OCI-LY7 (cell line): ENCODE measurements at regions not wholly inside any gene's neighbourhood (a gene's known extent, or its start where the extent isn't known, plus 50 kb on each side); places are given as distances from the start of the nearest gene placed in this dataset.

ENCODE experiments used
- BruUV-seq: library from RNA; stranded (reverse); fragments of 400-500 nt; replicated peaks from 2 replicates; lab custom pipeline; 2021; lab: Mats Ljungman, UMichigan
- CTCF ChIA-PET: fragments of 300-600 bp; sonication (Branson Sonifier 250); formaldehyde crosslinking; loops from one replicate; lab custom pipeline; 2022; ENCODE audit warnings: antibody characterized with exemption; ENCODE audit not compliant: unreplicated experiment; lab: Charles Lee
- POLR2A ChIA-PET: fragments of 300-600 bp; sonication (Branson Sonifier 250); formaldehyde crosslinking; loops from one replicate; lab custom pipeline; 2022; ENCODE audit warnings: antibody characterized with exemption; lab: Charles Lee
- DNase-seq: peaks from one replicate; pipeline ENCODE4 v3.0.0-alpha.2; 2015; ENCODE audit warnings: low spot score
- H2AFZ ChIP-seq: fragments of 200-600 bp; sonication (generic), shearing (Covaris generic); 2 replicates; pipeline ENCODE4 v1.6.1; 2014; ENCODE audit warnings: mild to moderate bottlenecking, antibody characterized with exemption, low read length, moderate library complexity
- H3K27ac ChIP-seq: fragments of 200-600 bp; sonication (generic); 2 replicates; pipeline ENCODE4 v1.5.1; 2014; ENCODE audit warnings: mixed run types, low read depth, mild to moderate bottlenecking, moderate library complexity, low read length, inconsistent platforms; ENCODE audit not compliant: poor library complexity, severe bottlenecking
- H3K36me3 ChIP-seq: fragments of 200-600 bp; sonication (generic); 2 replicates; pipeline ENCODE4 v1.6.1; 2014; ENCODE audit warnings: mild to moderate bottlenecking, antibody characterized with exemption, low read length, moderate library complexity, mixed read lengths; ENCODE audit not compliant: insufficient read depth
- H3K4me1 ChIP-seq: fragments of 200-600 bp; sonication (generic); 2 replicates; pipeline ENCODE4 v1.5.1; 2014; ENCODE audit warnings: mild to moderate bottlenecking, low read length; ENCODE audit not compliant: insufficient read depth, poor library complexity, severe bottlenecking
- H3K4me2 ChIP-seq: fragments of 200-600 bp; sonication (generic); 2 replicates; pipeline ENCODE4 v1.6.1; 2014; ENCODE audit warnings: mild to moderate bottlenecking, low read length
- H3K4me3 ChIP-seq: fragments of 200-600 bp; sonication (generic); 2 replicates; pipeline ENCODE4 v1.5.1; 2014; ENCODE audit warnings: mild to moderate bottlenecking, low read depth, low read length; ENCODE audit not compliant: poor library complexity, severe bottlenecking
- H3K79me2 ChIP-seq: fragments of 200-600 bp; sonication (generic); 2 replicates; pipeline ENCODE4 v1.6.1; 2016; ENCODE audit warnings: low read depth, mild to moderate bottlenecking, low read length, moderate library complexity, mixed read lengths; ENCODE audit not compliant: insufficient read depth
- H3K9me2 ChIP-seq: fragments of 200-600 bp; sonication (generic); 2 replicates; pipeline ENCODE4 v1.6.1; 2016; ENCODE audit warnings: mild to moderate bottlenecking, low read length, mixed read lengths; ENCODE audit not compliant: insufficient read depth
- H3K9me3 ChIP-seq: fragments of 200-600 bp; sonication (generic); 2 replicates; pipeline ENCODE4 v1.6.1; 2014; ENCODE audit warnings: mild to moderate bottlenecking, mixed run types, low read length, mixed read lengths
- H4K20me1 ChIP-seq: fragments of 200-600 bp; sonication (generic); 2 replicates; pipeline ENCODE4 v1.6.1; 2014; ENCODE audit warnings: mild to moderate bottlenecking, antibody characterized with exemption, low read length, moderate library complexity, mixed read lengths; ENCODE audit not compliant: insufficient read depth
- EZH2phosphoT487 ChIP-seq: fragments of 200-600 bp; sonication (generic); IDR thresholded peaks from 2 replicates; pipeline ENCODE4 v1.6.1; 2018; ENCODE audit warnings: low read depth, borderline replicate concordance, mild to moderate bottlenecking, mixed run types, antibody characterized with exemption, low read length, moderate library complexity, mixed read lengths
- intact Hi-C: fragments of 100-400 bp; cut with micrococcal nuclease; formaldehyde crosslinking; loops from one replicate; pipeline ENCODE4 v1.10.0; 2022; ENCODE audit not compliant: unreplicated experiment
- TF ChIP-seq, protein P1 (sequence below): fragments of 200-600 bp; sonication (generic); conservative IDR thresholded peaks from 2 replicates; pipeline ENCODE4 v1.5.1; 2014; ENCODE audit warnings: mild to moderate bottlenecking, antibody characterized with exemption, low read length, moderate library complexity, mixed read lengths

DNA sequence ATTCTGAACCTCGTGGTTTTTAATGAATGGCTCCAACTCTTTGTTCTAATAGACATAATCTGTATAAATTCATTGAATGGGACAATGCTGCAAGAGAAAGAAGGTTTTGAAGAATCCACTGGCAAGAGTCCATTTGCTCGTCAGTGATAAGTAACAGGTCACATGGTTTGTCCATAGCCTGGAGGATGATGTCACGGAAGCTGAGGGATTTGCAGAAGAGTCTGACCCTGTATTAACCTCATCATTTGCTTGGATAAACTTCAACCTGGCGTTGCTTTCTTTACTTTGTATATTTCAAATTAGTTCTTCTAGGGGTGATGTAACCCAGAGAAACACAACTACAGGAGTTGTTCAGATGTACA, 197.4 kb downstream of the GAS1 start:
- Histone ChIP-seq H3K36me3 (no peaks in the 10 kb centered on the region), H3K9me3 (no peaks in the 10 kb centered on the region), H3K4me3 (no peak overlapping the region), H3K4me2 (no peak overlapping the region), H3K27ac (no peak overlapping the region), H3K79me2 (no peaks in the 10 kb centered on the region), H3K9me2 (no peaks in the 10 kb centered on the region), H4K20me1 (no peaks in the 10 kb centered on the region), H2AFZ (no peak overlapping the region), H3K4me1 (no peaks in the 10 kb centered on the region)
- no peak for TF ChIP-seq EZH2phosphoT487
- TF ChIP-seq, protein P1, sequence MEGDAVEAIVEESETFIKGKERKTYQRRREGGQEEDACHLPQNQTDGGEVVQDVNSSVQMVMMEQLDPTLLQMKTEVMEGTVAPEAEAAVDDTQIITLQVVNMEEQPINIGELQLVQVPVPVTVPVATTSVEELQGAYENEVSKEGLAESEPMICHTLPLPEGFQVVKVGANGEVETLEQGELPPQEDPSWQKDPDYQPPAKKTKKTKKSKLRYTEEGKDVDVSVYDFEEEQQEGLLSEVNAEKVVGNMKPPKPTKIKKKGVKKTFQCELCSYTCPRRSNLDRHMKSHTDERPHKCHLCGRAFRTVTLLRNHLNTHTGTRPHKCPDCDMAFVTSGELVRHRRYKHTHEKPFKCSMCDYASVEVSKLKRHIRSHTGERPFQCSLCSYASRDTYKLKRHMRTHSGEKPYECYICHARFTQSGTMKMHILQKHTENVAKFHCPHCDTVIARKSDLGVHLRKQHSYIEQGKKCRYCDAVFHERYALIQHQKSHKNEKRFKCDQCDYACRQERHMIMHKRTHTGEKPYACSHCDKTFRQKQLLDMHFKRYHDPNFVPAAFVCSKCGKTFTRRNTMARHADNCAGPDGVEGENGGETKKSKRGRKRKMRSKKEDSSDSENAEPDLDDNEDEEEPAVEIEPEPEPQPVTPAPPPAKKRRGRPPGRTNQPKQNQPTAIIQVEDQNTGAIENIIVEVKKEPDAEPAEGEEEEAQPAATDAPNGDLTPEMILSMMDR = no peak
- no peak for DNase-seq
- POLR2A ChIA-PET = no interaction called here
- CTCF ChIA-PET = no interaction called here
- BruUV-seq = no TSS peak
- intact Hi-C loops = no loop called here

DNA sequence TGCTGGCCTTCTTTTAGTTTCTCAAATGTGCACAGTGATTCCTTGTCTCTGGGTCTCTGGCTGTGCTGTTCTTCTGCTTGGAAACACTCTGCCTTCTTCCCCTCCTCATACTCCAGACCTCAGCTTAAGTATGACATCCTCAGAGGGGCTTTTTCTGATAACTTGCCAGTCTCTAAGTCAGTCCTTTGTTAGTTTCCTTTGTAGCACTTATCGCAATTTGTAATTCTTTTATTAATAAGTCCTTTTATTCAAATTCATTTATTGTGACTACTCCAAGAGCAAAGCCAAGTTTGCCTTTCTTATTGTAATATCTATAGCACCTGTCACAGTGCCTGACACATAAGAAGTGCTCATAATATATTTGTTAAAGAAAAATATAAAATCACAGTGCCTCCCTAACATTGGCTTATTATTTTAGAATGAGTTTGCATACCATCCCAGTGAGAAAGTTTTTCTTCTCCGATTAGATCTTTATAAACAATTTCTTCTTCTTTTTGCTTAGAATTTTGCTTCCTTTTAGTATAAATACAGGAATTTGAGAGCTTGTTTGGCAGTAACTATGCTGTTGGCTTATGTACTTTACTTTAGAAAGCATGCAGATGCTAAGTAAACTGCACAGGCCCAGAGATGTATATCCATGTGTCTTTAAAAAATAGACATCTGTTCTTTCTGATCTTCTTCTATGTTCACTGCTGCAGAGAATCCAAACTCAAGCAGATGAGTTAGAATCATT, 198.0 kb downstream of the GAS1 start:
- no TSS peak for BruUV-seq
- no peak overlapping the region for H3K27ac ChIP-seq
- no peaks in the 10 kb centered on the region for H4K20me1 ChIP-seq
- DNase-seq = no peak
- H2AFZ ChIP-seq = no peak overlapping the region
- H3K4me2 ChIP-seq = no peak overlapping the region
- H3K4me1 ChIP-seq = no peaks in the 10 kb centered on the region
- intact Hi-C loops = no loop called here
- CTCF ChIA-PET = no interaction called here
- no peaks in the 10 kb centered on the region for H3K36me3 ChIP-seq
- no peak overlapping the region for H3K4me3 ChIP-seq
- no peaks in the 10 kb centered on the region for H3K9me3 ChIP-seq
- H3K79me2 ChIP-seq = no peaks in the 10 kb centered on the region
- POLR2A ChIA-PET = no interaction called here
- TF ChIP-seq, protein P1 = no peak
- no peak for TF ChIP-seq EZH2phosphoT487
- no peaks in the 10 kb centered on the region for H3K9me2 ChIP-seq

- POLR2A ChIA-PET = interaction anchor here (0.7 kb wide), 1 partner anchor 41 kb away, joined by 3 read pairs; no protein-coding TSS in a partner anchor
- no TSS peak for BruUV-seq
These were observed 199.6 kb downstream of the GAS1 start for GRCh38 chr9:86747711-86748110.

More at GRCh38 chr9:86747711-86748110, 199.6 kb downstream of the GAS1 start:
- intact Hi-C loops = no loop called here
- no peaks in the 10 kb centered on the region for H3K36me3 ChIP-seq
- no peak for DNase-seq
- H3K9me3 ChIP-seq = no peaks in the 10 kb centered on the region
- no peak overlapping the region for H3K4me3 ChIP-seq
- TF ChIP-seq, protein P1 = no peak
- no peak for TF ChIP-seq EZH2phosphoT487
- no peaks in the 10 kb centered on the region for H4K20me1 ChIP-seq
- H3K4me1 ChIP-seq = no peaks in the 10 kb centered on the region
- H2AFZ ChIP-seq = no peak overlapping the region
- H3K27ac ChIP-seq = no peak overlapping the region
- CTCF ChIA-PET = no interaction called here
- H3K4me2 ChIP-seq = no peak overlapping the region
- H3K9me2 ChIP-seq = no peaks in the 10 kb centered on the region
- H3K79me2 ChIP-seq = no peaks in the 10 kb centered on the region
